ENCODE measurements at regions not wholly inside any gene's neighbourhood (a gene's known extent, or its start where the extent isn't known, plus 50 kb on each side); places are given as distances from the start of the nearest gene placed in this dataset.

DNA sequence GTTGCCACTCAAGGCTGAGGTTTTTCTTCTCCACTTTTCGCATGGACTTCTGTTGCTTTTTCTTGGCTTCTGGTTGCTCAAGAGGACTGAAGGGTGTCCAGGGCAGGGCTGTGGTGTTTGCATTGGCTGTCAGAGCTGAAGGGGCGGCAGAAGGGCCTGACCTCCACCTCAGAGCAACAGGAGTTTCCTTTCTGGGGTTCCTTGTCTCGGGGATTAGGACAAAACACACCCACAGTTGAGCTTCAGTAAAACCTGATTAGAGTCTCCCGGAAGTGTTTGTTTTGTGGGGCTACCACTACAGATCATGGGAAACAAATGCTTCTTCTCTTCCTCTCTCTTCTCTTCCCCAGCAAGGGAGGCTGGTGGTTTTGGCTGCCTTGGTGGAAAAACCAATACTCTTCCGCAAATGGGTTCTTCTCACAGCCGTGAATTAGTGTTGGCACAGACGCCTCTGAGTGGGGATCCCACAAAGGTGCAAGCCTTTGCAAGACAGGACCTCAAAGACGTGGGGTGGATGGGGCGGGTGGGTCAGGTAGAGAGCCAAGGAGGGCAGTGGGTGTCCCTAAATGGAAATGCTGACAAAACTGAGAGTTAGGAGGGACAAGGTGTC lies 317.7 kb upstream of the TBX3 start:
- DNase-seq = no peak

DNA sequence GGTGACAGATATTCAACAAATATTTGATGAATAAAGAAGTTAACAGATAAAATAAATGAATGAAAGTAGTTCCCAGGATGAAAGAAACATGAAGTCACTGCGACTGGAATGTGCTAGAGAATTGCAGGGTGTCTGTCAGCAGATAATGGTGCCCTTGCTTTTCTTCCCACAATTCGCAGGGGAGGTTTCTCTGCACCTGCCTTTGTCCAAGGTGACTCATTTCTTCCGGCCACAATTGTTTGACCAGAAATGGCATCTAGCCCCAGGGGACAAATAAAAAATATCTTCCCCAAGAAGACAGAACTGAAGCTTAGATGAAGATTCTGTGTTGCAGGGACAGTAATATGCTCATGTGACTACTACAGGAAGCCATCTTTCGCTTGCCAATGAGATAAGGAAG lies 316.1 kb upstream of the TBX3 start:
- no peak for DNase-seq

DNA sequence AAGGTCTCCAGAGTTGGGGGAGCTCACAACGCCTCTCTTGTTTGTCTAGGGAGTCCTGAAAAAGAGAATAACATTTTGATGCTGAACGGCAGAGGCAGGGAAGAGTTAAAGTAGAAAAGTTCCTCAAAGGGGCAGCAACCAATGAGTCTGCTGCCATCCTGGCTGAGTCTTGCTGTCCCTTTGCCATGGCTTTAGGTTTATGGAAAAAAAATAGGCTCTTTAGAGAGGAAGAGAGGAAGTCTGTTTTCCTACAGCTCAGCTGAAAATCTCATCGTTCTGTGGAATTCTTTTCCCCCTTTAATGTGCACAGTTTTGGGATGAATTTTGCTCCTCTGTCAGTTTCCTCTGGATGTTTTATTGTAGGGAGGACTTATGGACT lies 314.8 kb upstream of the TBX3 start:
- no peak for DNase-seq

DNA sequence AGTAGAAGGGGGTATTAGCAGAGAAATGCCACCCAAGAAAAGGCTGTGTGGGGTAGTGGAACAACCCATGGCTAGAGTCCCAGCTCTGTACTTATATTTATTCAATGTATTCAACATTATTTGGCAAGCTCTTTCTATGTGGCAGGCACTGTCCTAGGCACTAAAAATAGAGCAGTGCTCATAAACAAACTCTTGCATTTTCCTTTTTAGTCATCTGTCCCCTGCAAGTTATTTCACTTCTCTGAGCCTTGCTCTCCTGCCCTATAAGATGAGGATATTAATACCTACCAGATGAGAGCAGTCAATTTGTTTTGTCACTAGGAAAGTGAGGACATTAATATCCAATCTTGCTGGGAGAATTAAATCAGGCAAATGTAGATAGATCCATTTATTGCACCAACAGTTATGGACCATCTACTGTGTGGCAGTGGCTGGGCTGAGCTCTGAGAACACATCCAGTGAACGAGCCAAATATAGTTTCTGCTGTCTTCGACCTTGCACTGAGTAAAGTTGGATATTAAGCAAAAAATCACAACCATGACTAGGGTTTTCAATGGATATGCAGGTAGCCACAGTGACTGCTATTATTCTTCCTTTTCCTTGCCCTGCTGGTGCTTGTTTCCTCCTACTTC lies 314.3 kb upstream of the TBX3 start:
- no peak for DNase-seq

DNA sequence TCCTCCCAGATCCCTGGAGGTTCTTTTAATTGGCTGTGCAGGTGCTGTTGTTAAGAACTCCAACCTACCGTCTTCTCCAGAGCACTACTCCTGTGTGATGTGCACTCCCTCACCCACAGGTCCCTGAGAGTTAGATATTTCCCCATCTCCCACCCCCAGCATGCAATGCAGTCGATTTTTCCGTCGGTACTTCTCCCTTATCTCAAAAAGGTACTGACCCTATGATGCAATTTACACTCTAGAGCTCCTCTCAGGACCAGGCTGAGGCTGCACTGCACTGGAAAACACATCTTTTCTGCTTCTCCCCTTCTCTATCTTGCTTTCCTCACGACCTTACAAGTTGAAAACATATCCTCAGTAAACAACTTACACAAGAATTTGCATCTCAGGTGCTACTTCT lies 312.4 kb upstream of the TBX3 start:
- no peak for DNase-seq

DNA sequence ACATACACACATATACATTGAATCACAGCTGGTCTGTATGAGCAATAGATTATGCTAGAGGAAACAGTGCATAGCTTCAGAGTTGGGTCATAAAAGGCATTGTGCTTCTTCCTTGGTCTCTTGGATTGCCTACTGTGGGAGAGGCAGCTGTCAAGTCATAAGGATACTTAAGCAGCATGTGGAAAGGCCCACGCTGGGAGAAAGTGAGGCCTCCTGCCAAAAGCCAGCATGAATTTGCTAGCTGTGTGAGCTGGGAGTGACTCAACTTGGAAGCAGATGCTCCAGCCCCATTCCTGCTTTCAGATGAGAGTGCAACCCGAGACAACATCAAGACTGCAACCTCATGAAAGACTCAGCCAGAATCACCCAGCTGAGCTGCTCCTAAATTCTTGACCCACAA lies 311.9 kb upstream of the TBX3 start:
- DNase-seq = no peak

DNA sequence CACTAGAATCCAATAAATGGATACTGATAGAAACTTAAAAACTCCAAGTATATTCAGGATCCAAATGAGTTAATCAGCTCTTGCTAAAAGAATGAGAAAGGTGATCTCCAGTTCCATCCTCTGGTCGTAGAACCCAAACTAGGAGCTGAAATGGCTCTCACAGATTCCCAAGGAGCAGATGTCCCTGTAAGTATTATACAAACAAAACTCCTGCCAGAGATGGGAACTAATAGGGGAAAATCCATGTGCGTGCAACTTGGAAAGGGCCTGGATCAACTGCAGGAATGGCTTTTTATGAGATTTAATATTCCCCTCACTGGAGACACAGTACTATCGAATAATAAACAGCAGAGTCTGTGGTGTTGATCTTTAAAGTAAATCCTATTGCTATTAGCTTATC lies 309.2 kb upstream of the TBX3 start:
- no peak for DNase-seq

DNA sequence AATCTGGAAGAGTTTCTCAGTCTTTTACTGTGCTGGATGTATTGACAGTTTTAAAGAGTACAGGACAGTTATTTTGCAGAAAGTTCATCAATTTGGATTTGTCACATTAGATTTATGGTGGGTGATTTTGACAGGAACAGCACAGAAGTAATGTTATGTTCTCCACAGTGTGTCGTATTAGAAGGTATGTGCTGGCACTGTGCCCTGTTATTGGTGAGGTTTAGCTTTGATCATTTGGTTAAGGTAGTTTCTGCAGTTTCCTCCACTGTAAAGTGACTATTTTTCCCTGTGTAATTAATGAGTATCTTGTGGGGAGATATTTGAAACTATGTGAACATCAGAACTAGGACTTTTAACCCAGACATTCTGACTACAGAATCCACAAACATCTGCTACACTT lies 308.5 kb upstream of the TBX3 start:
- no peak for DNase-seq

DNA sequence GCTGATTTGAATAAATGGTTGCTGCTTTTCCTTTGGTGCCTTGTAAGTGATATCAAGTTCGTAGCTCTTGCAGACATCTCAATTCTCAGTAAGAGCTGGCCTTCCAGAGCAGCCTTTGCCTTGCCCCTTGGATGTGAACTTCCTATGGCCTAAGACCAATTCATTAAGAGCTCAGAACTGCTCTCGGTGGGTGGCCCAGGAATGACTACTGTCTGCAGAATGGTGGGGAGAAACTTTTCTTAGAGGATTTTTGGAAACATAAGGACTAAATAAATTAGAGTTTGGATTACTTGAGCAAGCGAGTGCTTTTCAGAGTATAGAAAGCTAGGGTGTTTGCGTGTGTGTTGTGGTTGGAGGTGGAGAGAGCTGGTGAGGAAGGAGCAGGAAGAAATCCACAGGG lies 306.4 kb upstream of the TBX3 start:
- DNase-seq = no peak

DNA sequence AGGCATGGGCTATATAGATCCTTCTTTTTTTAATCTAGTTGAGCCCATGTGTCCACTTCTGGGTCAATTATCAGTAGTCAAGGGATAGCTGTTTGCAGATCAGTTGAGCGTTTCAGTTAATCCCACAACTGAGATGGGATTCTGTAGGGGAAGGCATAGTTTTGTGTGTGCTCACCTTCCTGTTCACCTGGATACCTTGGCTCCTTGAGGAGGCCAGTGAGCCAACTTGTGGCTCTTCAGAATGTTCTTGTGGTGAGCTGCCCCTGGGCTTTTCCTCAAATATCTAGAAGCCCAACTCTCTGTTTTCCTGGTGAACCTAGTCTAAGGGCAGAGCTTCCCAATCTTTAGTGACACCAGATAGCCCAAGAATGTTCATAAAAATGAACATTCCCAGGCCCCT lies 302.9 kb upstream of the TBX3 start:
- no peak for DNase-seq

DNA sequence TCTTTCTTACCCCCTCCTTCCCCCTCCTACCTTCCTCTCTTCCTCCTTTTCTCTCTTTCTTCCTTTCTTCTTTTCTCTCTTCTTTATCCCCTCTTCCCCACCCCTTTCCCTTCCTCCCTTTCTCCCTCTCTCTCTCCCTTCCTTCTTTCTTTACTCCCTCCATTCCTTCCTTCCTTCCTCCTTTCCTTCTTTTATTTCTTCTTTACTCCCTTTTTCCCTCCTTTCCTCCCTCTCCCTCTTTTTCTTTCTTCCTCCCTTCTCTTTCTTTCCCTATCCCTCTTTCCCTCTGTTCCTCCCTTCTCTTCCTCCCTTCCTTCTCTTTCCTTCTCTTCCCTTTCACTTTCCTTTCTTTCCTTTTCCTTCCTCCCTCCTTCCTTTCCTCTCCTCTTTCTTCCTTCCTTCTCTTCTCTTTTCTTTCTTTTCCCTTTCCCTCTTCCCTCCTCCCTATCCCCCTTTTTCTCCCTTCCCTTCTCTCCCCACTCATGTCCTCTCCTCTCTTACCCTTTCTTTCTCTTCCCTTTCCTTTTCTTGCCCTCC lies 302.3 kb upstream of the TBX3 start:
- DNase-seq = no peak

DNA sequence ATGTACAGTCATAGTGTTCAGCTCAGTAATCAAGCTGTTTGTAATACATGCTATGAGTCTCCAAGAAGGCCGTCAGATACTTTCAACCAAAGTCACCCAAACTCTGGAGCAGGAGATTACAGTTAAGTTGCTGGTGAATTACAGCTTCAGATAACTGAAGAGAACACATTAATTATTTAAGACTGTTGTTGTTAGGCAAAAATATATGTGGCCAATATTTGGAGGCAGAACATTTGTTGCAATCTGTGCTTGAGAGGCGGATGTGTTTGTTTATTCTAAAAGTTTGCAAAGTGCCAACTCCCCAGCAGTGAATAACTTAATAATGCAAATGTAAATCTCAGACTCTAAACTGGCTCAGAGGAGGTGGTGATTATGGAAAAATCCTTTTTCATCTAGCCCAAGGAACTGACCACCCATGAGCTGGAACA lies 300.7 kb upstream of the TBX3 start:
- no peak for DNase-seq

DNA sequence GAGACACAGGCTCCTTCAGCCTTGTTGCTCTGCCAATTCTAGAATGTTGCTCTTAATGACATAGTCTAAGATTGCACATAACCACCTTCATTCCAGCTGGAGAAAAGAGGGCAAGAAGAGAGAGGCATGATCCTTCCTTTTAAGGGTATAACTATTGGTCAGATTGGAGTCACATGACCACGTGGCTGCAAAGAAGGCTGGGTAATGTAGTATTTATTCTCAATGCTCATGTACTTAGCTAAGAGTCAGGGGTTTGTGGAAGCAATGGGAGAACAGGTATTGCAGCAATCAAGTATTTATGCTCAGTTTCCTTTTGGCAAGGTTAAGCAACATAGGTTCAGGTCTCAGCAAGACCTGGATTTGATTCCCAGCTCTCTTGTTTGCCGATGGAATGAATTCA lies 298.8 kb upstream of the TBX3 start:
- no peak for DNase-seq

DNA sequence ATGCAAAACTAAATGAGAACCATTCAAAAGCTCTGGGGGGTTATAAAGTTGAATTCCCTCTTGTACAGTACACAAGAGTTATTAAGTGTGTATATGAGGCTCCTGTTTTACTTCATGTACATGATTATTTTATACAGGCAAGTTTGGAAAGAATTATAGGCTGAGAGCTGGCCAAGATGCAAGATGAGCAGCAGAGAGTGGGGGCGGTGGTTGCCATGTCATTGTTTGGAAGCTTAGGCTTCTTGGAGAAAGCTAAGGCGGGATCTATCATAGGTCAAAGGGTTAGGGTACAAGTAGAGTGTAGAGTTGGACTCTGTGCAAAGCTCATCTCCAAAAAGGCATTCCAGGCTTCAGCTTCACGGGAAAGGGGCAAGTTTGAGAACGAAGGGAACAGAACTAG lies 297.1 kb upstream of the TBX3 start:
- DNase-seq = no peak

DNA sequence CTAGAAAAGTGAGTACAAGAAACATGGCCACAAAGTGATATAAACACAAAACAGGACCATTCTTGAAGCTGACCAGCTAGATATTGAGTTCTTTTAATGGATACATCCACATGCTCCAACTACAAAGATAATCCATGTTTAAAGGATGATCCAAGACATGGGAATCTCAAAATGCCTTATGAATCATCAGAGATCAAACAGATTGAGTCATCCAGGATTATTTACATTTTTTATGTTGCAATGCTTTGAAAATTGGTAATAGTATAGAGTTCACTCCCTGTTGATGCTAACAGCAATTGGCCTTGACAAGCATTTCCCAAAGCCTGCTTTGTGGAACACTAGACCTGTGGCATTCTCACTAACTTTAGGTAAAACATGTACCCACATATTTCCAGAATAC lies 293.0 kb upstream of the TBX3 start:
- DNase-seq = no peak

DNA sequence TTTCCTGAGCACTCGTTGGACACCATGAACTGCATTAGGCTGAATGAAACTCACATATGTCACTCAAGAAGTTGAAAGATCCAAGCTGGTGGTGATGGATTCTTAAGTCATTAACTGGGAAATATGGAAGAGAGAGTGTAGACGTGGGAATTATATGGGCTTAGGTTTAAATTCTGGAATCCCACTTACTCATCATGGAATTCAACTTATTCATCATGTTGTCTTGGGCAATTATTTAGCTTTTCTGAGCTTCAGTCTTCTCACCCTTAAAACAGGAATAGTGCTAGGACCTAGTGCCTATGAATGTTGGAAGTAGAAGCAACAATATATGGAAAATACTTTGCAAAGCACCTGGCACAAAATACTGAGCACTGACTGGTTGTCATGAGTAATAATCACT lies 292.4 kb upstream of the TBX3 start:
- DNase-seq = no peak

DNA sequence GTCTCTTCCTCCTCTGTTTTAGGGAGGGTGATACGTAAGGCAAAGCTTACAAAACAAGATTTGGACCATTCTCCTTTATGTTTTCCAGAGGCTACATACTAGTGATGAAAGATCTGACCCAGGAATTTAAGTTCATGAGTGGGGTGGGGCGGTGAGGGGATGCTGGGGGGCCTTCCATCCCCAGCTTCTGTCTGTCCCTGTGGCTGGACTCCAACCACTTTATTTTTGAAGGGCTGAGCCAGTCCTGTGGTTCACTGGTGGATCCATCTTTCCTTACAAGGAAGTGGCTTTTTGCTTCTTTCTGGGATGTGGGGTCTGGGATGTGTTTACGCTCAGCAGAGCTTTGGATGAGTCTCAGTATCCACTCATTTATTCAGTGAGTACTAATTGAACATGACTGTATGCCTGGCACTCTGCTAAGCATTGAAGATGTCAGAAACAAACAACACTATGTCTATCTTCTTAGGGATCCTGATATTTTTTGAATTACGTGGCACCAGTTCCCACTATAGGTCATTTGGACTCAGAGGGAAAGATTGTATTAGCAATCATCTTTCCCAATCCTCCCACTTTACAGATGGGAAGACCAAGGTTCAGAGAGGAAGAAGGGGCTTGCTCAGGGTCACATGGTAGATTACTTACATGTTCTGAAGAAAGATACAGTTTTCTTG lies 291.8 kb upstream of the TBX3 start:
- no peak for DNase-seq

DNA sequence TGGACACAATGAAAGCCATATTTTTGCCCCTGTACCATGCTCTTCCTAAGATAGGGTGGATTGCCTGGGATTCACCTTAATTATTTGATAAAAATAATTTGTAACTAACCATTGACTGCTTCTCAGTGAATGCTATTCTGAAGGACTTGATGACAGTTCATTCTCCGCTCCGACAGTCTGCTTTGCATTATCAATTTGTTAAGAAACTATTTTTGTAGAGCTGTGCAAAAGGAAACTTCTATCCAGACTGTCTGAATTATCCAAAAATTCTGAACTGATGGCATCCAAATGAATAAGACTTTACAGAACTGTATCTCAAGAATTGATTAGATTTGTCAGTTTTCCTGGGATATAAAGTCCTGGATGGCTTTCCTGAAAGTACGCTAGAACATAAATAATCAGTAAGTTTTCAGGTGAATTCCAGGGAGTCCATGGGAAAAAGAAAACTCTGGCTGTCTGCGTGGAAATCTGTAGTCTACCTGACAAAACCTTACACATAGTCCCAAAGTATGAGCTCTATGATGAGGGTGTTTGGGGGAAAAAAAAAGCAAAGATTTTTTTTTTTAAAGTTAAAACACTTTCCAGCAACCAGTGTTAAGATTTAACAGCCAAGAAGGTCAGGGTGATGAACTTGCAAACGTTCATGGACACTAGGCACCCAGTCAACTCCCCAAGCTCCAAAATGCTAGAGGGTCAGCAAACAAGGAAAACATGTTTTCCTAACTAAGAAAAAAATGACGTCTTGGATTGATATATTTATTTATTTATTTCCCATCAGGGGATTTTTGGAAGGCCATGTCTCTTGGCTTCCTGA lies 291.1 kb upstream of the TBX3 start:
- no peak for DNase-seq

DNA sequence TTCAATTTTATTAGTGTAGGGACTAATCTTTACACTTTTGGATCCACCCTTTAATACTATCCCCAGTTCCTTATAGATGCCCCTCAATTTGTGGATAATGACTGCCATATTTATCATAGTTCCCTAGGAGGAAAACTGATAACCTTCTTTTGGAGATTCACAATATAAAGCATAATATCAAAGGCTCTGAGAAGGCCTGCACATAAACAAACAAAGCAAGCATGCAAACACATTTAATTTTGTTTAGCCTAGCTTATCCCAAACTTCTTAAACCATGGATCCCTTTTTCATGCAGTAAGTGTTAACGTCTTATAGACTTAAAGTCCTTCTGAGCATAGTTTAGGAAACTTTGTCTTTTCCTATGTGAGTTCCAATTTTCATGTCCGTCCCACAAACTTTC lies 290.4 kb upstream of the TBX3 start:
- no peak for DNase-seq

DNA sequence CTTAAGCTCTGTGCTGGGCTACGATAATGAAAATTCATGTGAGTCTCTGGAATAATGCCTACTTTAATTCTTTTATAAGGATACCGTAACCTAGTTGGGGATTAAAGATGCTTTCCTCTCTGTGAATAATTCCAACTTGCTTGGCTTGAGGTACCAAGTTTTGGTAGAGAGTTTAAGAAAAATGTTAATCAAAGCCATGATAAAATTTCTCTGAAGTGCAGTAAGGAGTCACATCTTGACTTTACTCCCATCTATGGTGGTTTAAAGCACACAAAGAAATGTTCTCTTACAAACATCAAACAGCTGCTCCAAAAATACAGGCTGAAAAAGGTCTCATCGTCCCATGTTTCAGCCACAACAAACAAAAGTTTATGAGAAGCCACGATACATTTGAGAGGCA lies 284.8 kb upstream of the TBX3 start:
- DNase-seq = no peak

DNA sequence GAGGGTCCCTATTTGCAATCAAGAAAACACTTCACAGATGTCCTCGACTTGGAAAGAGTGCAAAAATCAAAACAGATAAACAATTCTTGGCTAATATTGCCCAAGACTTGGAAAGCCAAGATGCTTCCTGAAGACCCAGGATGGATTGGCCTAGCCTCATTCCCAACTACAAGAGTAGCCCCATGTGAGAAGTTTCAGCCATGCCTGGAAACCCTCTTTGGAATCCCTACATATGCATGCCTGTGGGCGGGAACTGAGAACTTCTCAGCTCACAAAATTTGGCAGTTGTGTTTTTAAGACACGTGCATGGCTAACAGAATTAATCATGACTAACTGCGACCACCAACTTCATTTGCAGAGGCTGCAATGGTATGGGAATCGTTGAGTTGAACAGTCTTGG lies 283.2 kb upstream of the TBX3 start:
- DNase-seq = no peak

DNA sequence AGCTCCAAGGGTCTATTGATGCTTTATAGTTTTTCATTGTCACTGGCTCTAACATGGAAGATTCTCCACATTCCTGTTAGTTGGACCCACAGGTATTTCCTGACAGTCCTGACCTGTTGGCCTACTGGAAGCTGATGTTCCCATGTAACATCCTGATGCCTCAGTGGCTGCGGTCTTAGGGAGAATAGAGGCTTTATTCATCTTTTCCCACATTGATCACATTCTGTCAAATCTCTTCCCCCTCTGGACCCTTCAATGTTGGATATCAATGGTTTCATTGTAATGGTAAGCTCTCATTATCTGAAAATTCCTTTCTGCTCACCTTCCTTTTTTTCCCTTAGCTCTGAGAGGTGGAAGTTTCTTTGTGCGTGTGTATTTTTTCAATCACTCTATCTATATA lies 280.9 kb upstream of the TBX3 start:
- DNase-seq = no peak

DNA sequence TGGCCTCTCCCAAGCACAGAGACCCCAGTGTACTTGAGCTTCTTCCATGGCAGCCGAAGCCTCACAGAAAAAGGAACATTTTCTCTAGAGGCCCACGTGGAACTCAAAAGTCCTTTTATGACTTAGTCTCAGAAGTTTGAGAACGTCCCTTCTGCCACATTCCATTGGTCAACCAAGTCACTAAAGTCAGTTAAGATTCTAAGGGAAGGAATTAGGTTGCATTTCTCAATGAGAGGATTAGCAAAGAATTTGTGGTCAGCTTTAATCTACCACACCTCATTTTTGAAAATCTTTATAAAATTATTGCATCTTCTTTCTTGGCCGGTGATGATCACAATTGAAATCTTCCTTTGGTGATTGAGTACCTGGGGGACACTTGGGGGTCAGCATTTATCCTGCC lies 279.9 kb upstream of the TBX3 start:
- DNase-seq = no peak

DNA sequence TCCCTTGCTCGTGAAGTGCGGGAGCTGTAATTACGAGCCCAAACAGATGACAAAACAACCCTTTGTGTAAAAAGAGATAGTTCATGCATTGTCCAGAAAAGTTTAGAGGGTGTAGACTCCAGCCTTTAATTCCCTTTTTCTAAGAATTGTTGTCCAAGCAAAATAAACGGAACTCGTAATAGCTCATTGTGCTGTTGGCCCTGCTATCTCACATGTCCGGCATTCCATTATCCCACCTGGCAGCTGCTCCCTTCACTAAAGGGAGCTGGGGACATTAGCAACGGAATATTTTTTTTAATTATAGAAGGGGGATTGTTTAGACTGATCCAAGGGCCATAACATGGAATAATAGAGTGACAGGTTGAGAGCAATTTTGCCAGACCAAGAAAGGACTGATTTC lies 277.5 kb upstream of the TBX3 start:
- DNase-seq = no peak
